ENCODE measurements at regions not wholly inside any gene's neighbourhood (a gene's known extent, or its start where the extent isn't known, plus 50 kb on each side); places are given as distances from the start of the nearest gene placed in this dataset.

- TF ChIP-seq CTCF (optimal IDR thresholded peaks at IDR 0.05 in 1 of 3, IDR thresholded peaks at IDR 0.05 in 1 of 3, conservative IDR thresholded peaks at IDR 0.05 in 1 of 3; ENCODE audit: extremely low read depth in 1 of 3, insufficient read depth in 2 of 3, low read length in 3 of 3) (no peak), EZH2 (IDR thresholded peaks at IDR 0.05; ENCODE audit: low read length) (no peak)
Measured at GRCh38 chr2:128442053-128442751, 123.5 kb upstream of the HS6ST1 start.
